Gastrocnemius medialis (tissue), 4 donors: ENCODE measurements at regions not wholly inside any gene's neighbourhood (a gene's known extent, or its start where the extent isn't known, plus 50 kb on each side); places are given as distances from the start of the nearest gene placed in this dataset.

Experiments
- CTCF ChIP-seq, 5 experiments: fragments of 450-650 bp in 3 of 5; fragments of 200-600 bp in 2 of 5; sonication (generic) in 2 of 5; IDR thresholded peaks in 4 of 5; conservative IDR thresholded peaks in 1 of 5; 1 replicate in 4 of 5; 2 replicates in 1 of 5; pipeline ENCODE4 v1.5.1; 2016 to 2019; ENCODE audit warnings: antibody characterized with exemption in 5 of 5, mild to moderate bottlenecking in 3 of 5, moderate library complexity in 3 of 5
- POLR2A ChIP-seq, 2 donors: fragments of 450-650 bp; IDR thresholded peaks; one replicate each; pipeline ENCODE4 v1.6.1; 2017; ENCODE audit warnings: antibody characterized with exemption in 2 of 2, mild to moderate bottlenecking in 2 of 2, moderate library complexity in 2 of 2

GRCh38 chr4:176627916-176628315 lies 164.8 kb downstream of the VEGFC start:
- TF ChIP-seq CTCF (IDR thresholded peaks at IDR 0.05 in 4 of 5, conservative IDR thresholded peaks at IDR 0.05 in 1 of 5) (no peak), POLR2A (IDR thresholded peaks at IDR 0.05) (no peak)
